NCI-H446 treated with DMSO at 0.1 percent for 48 hours (cell line): ENCODE measurements at regions not wholly inside any gene's neighbourhood (a gene's known extent, or its start where the extent isn't known, plus 50 kb on each side); places are given as distances from the start of the nearest gene placed in this dataset.

Experiments
- DNase-seq: peaks from one replicate; lab custom pipeline; 2025; lab: John Stamatoyannopoulos, UW

- DNase-seq: no peak
These were observed 454.4 kb downstream of the C4orf33 start for GRCh38 chr4:129550281-129550785.

- no peak for DNase-seq
These were observed 465.3 kb downstream of the C4orf33 start for GRCh38 chr4:129561280-129561679.

GRCh38 chr4:129561886-129562671, 466.1 kb downstream of the C4orf33 start:
- no peak for DNase-seq

DNA sequence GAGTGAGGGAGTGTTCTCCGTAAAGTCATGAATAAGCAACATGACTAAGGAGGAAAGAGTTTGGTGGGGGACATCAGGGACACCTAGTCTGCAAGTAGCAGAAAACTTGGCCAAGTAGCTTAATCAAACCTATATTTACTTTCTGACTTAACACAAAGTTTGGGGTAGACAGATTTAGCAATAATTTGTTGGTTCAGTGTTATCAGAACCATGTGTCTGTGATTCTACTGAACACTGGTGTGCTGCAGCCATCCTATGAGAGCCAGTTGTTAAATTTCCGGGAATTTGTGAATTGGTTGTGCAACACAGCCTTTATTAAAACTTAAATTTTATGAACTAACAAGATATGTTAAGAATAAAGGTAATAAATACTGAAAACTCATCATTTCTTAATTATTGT, 469.3 kb downstream of the C4orf33 start:
- DNase-seq: no peak

- no peak for DNase-seq
These were observed 474.4 kb downstream of the C4orf33 start for GRCh38 chr4:129570326-129570725.

DNA sequence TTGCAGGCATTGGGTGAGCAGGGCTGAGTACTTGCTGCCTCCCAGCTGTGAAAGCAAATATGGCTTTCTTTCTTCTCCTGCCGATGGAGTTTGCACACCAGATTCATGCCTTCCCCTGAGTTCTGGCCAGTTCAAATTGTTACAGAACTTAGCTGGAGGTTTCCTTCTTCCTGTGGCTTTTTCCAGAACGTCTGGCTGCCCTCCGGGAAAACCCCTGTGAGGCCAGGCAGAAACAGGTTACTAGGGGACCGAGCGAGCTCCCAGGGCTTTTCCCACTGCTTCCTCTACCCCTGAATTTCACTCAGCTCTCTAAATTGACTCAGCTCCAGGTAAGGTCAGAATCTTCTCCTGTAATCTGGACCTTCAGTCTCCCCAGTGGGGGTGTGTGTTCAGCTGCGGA, 482.4 kb downstream of the C4orf33 start:
- DNase-seq: no peak

- no peak for DNase-seq
These were observed 485.4 kb downstream of the C4orf33 start for GRCh38 chr4:129581305-129581704.

GRCh38 chr4:129583868-129584267, 487.9 kb downstream of the C4orf33 start:
- no peak for DNase-seq

- DNase-seq: no peak
These were observed 502.6 kb downstream of the C4orf33 start for GRCh38 chr4:129598582-129598981.

GRCh38 chr4:129600898-129601297, 504.9 kb downstream of the C4orf33 start:
- DNase-seq: no peak

- no peak for DNase-seq
These were observed 506.5 kb downstream of the C4orf33 start for GRCh38 chr4:129602447-129602846.

DNA sequence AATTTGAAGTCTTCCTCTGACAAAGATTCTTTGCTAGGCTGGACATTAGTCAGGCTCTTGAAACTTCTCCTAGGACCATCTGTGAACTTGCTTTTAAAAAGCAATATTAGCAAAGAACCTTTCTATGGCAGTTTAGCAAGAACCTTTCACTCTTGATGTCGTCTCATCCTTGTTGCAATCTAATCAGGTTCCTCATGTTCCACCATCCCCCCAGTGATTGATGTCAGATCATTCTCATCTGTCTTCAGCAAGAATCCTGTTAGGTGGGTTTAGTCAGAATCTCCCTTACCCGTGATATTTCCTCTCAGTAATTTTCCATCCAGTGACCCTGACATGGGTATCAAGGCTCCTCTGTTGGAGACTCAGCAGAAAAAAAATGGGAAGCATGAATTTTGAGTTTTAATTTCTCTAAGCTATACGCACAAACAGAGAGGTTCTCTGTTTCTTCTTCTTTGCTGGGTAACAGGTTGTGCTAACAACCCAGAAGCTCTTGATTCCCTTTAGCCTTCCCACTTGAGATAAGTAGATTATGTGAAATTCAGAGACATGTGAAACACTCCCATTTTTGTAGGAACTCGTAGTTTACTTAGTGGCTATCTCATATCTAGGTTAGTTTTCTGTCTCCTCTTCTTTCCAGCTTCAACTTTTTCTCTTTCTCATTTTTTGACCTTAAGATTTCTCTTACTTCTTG, 507.4 kb downstream of the C4orf33 start:
- DNase-seq: no peak

DNA sequence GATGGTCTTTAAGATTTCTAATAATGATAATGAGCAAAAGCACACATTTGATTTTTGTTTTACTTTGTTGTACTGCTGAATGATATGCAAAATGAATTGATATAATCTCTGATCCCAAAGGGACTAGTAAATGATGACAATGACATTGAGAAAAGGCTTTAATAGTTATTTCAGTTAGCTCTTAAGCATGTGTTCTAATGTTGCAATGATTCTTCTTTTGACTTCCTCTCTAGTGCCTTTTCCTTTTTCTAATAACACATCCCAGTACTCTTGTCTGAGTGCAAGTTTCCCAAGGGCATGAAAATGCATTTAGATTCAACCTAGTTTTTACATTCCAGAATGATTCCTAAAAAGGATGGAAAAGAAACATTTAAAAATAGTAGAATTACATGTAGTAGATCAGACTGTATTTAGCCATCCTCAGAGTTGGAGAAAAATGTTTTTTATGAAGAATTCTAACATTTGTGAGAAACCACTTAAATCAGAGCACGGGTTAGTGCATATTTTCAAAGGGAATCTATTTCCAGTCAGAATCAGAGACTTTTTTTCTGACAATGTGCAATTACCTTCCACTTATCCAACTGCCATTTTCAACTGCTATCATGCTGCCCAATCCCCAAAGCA, 508.8 kb downstream of the C4orf33 start:
- DNase-seq: no peak

DNA sequence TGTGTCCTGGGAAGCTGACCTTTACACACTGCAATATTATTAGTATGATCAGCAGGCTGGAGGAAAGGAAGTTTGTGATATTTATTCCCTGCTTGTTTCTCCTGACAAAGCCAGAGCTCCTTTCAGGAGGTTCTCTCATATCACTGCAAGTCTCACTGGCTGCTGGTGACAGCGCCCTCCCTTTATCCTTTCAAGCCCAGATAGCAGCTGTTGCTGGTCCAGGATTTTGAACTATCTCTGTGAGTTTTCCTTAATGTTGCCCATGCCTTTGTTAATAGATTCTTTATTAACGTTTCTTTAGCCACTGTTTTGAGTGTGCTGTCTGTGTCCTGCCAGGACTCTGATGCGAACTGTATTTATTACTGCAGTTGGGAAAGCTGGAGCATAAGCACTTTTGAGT, 518.7 kb downstream of the C4orf33 start:
- no peak for DNase-seq

DNA sequence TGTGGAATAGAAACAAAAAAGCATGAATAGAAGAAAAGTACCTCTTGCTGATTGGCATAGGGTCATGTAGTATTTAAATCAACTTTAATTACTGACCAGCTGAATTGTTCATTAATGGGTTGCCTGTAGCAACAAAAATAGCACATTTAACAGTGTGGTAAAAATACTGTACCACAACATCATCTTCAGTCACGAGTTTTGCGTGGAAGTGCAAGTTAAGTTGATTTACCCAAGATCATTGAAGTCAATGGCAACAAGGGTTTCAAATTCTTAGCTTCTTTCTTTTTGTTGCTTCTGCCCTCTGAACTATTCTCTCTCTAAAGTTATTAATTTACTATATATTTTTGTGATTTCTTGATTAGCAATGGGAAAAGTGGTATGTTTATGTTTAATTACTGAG, 526.6 kb downstream of the C4orf33 start:
- DNase-seq: no peak

DNA sequence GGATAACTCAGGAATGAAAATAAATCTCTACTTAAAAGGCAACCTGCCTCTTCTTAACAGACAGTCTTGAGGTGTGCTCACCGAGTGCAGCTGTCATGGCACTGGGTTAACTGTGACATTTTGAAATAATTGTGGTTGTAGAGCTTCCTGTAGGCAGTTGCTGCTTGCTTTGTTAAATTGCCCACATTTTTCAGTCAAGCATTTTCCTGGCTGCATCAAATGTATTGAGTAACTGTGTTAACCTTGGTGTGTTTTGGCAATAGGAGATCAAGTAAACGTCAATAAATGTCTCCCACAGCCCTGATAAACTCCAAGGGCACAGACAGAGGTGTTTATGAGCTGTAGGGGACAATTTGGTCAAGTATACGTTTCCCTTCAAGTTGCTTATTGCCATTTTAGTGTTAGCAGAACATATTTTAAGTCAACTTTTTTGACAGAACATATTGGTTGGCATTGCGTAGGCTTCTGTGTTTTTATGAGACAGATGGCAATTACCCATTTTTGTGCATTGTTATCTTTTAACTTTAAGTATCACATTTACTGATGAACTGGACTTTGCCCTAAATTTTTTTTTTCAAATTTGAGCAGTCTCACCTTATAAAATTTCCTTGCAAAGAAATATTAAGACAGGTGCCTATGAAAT, 527.4 kb downstream of the C4orf33 start:
- no peak for DNase-seq

DNA sequence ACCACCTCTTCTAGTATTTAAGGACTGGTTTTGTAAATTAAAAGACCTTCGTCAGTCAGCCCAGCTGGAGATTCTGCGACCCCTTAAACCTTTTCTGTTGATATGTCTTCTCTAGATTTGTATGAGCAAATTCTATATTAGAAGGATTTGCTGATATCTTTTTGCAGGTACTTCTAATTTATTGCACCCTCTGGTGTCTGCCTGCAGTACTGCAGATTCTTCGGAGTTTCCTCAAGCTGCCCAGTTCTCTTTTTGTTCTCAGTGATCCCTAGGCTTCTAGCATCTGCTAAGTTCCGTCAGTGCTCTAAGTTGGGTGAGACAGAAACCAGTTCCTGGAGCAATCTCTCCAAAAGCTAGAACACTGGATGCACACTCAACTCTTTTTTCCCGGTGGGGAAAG, 545.2 kb downstream of the C4orf33 start:
- peak; percentile 3 for DNase-seq

DNA sequence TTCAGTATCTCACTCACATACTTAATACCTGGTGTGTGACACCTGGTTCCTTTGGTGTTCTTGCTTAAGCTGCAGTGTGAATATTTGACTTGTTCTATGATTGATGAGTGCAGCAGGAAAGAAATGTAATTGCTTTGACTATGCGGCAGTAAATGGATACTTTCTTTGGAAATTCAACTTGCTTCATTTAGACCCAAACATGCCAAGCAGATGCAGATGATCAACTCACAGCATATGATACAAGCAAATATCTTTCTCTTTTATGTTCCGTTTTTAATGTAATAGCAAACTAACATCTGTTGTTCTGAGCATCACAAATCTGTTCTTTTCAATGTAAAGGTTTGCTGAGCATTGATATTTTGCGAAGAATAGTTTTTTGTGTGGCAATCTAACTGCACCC, 549.5 kb downstream of the C4orf33 start:
- no peak for DNase-seq

DNA sequence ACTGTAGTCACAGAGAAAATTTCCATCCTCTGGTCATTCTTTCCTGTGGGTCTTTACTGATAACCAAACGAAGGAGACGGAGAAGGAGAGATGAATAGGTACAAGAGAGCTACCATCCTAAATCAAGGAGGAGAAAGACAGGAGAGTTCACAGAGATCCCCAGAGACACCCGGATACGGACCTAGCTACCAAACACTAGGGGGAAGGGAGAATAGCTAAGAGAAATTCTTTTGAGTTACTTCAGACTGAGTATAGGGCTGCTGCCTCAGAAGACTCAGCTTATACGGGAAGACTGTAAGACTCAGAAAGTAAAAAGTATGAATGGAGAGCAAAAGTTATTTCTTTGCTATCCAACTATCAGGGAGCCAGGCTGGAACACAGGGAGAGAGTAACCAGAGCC, 572.1 kb downstream of the C4orf33 start:
- no peak for DNase-seq

- no peak for DNase-seq
These were observed 577.0 kb downstream of the C4orf33 start for GRCh38 chr4:129672941-129673340.

- DNase-seq: no peak
These were observed 579.1 kb downstream of the C4orf33 start for GRCh38 chr4:129675036-129675435.

GRCh38 chr4:129676934-129677333, 581.0 kb downstream of the C4orf33 start:
- DNase-seq: no peak

- DNase-seq: no peak
These were observed 586.6 kb downstream of the C4orf33 start for GRCh38 chr4:129682586-129682985.
